ENCODE measurements at regions not wholly inside any gene's neighbourhood (a gene's known extent, or its start where the extent isn't known, plus 50 kb on each side); places are given as distances from the start of the nearest gene placed in this dataset.

DNA sequence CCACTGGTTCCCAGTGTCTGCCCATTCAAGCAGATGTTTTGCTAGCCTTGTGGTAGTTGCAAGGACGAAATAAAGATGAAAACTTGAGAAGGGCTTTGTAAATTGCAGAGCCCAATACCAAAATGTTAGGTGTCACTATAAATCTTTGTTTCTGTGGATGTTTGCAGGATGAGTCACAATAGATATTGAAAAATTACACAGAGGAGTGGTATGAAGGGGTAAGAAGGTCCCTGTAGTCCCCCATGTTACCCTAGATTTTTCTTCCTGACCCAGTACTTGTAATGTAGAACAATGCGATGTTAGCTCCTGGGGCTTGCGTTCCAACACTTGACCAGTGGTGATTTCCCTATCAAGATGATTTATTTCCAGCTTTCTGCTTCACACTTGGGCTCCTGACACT is 102.6 kb upstream of the LYZL1 start:
- TF ChIP-seq, protein P1, sequence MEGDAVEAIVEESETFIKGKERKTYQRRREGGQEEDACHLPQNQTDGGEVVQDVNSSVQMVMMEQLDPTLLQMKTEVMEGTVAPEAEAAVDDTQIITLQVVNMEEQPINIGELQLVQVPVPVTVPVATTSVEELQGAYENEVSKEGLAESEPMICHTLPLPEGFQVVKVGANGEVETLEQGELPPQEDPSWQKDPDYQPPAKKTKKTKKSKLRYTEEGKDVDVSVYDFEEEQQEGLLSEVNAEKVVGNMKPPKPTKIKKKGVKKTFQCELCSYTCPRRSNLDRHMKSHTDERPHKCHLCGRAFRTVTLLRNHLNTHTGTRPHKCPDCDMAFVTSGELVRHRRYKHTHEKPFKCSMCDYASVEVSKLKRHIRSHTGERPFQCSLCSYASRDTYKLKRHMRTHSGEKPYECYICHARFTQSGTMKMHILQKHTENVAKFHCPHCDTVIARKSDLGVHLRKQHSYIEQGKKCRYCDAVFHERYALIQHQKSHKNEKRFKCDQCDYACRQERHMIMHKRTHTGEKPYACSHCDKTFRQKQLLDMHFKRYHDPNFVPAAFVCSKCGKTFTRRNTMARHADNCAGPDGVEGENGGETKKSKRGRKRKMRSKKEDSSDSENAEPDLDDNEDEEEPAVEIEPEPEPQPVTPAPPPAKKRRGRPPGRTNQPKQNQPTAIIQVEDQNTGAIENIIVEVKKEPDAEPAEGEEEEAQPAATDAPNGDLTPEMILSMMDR (IDR thresholded peaks at IDR 0.05) = no peak
- TF ChIP-seq POLR2A (IDR thresholded peaks at IDR 0.05) = no peak
- intact Hi-C loops (cut with DNase I; ENCODE audit: low total_unique reads) = no loop called here

DNA sequence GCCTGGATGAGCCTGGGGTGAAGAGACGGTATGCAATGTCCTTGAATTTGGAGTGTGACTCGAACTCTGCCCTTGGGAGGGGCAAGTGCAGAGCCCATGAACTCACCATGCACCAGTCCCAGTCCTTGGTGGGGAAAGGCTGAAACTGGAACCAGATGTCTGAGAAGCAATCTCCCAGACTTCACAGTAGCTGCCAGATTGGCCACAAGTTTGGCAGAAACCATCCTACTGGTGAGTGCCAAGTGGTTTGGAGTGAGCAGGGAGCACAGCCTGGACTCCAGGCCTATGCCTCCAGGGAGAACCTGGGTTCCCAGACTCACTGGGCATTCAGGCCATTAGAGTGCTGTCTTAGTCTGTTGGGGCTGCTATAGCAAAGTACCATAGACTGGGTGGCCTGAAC is 99.6 kb upstream of the LYZL1 start:
- Histone ChIP-seq H3K36me3 (ENCODE audit: low read depth, missing control alignments) (no peaks in the 10 kb centered on the region), H3K4me3 (no peak overlapping the region), H3K9me3 (no peaks in the 10 kb centered on the region), H3K27ac (no peak overlapping the region), H3K27me3 (no peaks in the 10 kb centered on the region), H3K4me1 (no peaks in the 10 kb centered on the region)
- intact Hi-C loops (cut with DNase I; ENCODE audit: low total_unique reads) = no loop called here
- WGBS, 2 donors = 23 to 37% methylated on average over 2 of the region's 2 CpGs
- DNase-seq = no peak
- TF ChIP-seq, protein P1 (IDR thresholded peaks at IDR 0.05) = no peak
- TF ChIP-seq POLR2A (IDR thresholded peaks at IDR 0.05) = no peak

More for the DNA sequence above, 102.6 kb upstream of the LYZL1 start:
- Histone ChIP-seq H3K9me3 (no peaks in the 10 kb centered on the region), H3K27ac (no peak overlapping the region), H3K36me3 (ENCODE audit: low read depth, missing control alignments) (no peaks in the 10 kb centered on the region), H3K4me3 (no peak overlapping the region), H3K4me1 (no peaks in the 10 kb centered on the region), H3K27me3 (no peaks in the 10 kb centered on the region)
- DNase-seq = no peak
- 78 to 87% methylated on average over 3 of the region's 3 CpGs for WGBS, 2 donors

DNA sequence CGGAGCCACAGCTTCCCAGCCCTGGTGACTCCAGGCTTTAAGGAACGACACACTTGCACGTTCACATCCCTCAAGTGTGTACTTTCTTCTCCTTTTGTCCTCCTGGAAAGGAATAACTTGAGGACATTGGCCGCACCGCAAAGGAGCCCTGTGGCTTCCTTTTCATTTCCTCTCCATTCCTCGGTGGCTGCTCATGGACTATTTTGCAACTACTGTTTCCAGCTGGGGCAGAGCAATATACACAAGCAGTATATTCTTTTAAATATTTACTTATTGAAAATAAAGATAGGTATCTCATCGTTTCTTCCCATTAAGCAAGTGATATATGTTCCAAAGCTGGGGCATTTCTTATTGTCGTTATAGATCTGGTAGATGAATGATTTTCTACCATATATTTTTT is 97.2 kb upstream of the LYZL1 start:
- intact Hi-C loops (cut with DNase I; ENCODE audit: low total_unique reads) = no loop called here
- no peak overlapping the region for H3K4me3 ChIP-seq
- no peak for DNase-seq
- no peak overlapping the region for H3K27ac ChIP-seq
- no peaks in the 10 kb centered on the region for H3K36me3 ChIP-seq (ENCODE audit: low read depth, missing control alignments)
- H3K4me1 ChIP-seq = no peaks in the 10 kb centered on the region
- TF ChIP-seq, protein P1 (IDR thresholded peaks at IDR 0.05) = no peak
- TF ChIP-seq POLR2A (IDR thresholded peaks at IDR 0.05) = no peak
- no peaks in the 10 kb centered on the region for H3K9me3 ChIP-seq
- no peaks in the 10 kb centered on the region for H3K27me3 ChIP-seq
- WGBS, 2 donors = 72% methylated on average over 8 of the region's 8 CpGs

DNA sequence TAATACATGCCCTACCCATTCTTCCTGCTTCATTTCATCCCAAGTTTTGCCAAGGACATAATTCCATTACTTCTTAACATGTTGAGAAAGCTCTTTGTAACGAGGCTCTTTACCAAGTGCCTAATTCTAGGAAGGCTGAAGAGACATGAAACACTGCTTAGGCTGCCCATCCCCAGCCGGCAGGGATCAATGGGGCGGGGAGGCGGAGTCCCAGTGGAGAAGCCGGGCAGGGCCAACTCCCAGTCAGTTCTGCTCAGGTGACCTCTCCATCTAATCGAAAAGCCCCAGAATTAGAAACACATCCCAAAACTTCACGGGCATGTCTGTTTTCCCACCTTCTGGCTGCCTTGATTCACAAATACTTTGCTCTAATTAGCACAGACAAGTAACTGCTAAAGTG is 89.5 kb upstream of the LYZL1 start:
- TF ChIP-seq, protein P1 (IDR thresholded peaks at IDR 0.05) = no peak
- TF ChIP-seq POLR2A (IDR thresholded peaks at IDR 0.05) = no peak
- no peaks in the 10 kb centered on the region for H3K9me3 ChIP-seq
- no peak overlapping the region for H3K4me3 ChIP-seq
- no peaks in the 10 kb centered on the region for H3K4me1 ChIP-seq
- WGBS, 2 donors = 72 to 82% methylated on average over 7 of the region's 7 CpGs
- H3K27me3 ChIP-seq = no peaks in the 10 kb centered on the region
- H3K36me3 ChIP-seq (ENCODE audit: low read depth, missing control alignments) = no peaks in the 10 kb centered on the region
- DNase-seq = no peak
- H3K27ac ChIP-seq = no peak overlapping the region
- intact Hi-C loops (cut with DNase I; ENCODE audit: low total_unique reads) = no loop called here

DNA sequence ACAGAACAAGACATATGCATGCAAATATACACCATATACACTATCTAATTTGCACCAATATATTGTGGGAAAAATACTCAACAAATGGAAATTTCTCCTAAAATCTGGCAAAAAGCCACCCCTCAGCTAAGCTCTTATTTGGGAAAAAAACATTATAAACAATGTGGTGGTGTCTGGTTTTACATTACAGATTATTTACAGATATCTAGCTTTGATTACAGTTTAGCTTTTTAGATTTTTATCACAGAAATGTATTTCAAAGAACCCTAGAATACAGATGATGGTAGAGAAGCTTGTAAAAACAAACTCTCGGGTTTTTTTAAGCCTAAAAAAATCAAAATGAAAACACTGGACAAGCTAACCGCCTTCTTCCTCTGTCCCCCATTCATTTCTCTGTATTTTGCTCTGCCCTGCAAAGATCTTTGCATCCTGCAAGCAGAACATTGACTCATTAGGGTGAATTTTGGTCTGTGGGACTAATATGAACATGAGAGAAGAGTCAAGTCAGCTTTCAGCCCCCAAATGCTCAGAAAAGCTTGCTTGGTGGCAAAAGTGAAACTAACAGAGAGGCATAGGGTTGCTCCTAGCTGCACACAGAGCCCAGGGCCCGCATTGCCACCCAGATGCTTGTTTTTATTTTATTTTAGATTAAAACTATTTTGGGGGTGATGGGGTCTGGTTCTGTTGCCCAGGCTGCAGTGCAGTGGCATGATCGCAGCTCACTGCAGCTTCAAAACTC is 88.8 kb upstream of the LYZL1 start:
- Histone ChIP-seq H3K36me3 (ENCODE audit: low read depth, missing control alignments) (no peaks in the 10 kb centered on the region), H3K27ac (no peak overlapping the region), H3K4me1 (no peaks in the 10 kb centered on the region), H3K4me3 (no peak overlapping the region), H3K9me3 (no peaks in the 10 kb centered on the region), H3K27me3 (no peaks in the 10 kb centered on the region)
- 79 to 81% methylated on average over 4 of the region's 4 CpGs for WGBS, 2 donors
- TF ChIP-seq, protein P1 (IDR thresholded peaks at IDR 0.05) = no peak
- no peak for TF ChIP-seq POLR2A (IDR thresholded peaks at IDR 0.05)
- DNase-seq = no peak
- intact Hi-C loops (cut with DNase I; ENCODE audit: low total_unique reads) = no loop called here
